ENCODE measurements at regions not wholly inside any gene's neighbourhood (a gene's known extent, or its start where the extent isn't known, plus 50 kb on each side); places are given as distances from the start of the nearest gene placed in this dataset.

DNA sequence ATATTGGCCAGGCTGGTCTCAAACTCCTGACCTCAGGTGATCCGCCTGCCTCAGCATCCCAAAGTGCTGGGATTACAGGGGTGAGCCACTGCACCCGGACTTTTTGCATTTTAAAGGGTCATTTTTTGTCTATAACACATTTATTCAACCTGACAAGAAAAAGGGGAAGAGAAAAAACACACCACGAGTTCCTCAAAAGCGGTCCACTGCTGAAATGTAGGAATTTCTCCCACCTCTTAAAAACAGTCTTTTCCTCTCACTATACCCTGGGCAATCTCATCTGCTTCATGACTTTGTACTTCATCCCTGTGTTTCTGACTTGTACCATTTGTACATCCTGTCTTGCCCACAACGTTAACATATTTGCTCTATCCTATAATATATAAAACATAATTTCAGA, 413.3 kb upstream of the PTBP2 start:
- H3K4me1 ChIP-seq (ENCODE audit: control insufficient read depth, insufficient read depth, low read length) = no peaks in the 10 kb centered on the region
- H3K27ac ChIP-seq (ENCODE audit: low read length) = no peak overlapping the region
- H3K36me3 ChIP-seq (ENCODE audit: control insufficient read depth, insufficient read depth, low read length) = no peaks in the 10 kb centered on the region
- no peaks in the 10 kb centered on the region for H3K27me3 ChIP-seq (ENCODE audit: control insufficient read depth, insufficient read depth, low read length)
- no peak overlapping the region for H3K4me3 ChIP-seq (ENCODE audit: low read length)
- H3K9me3 ChIP-seq (ENCODE audit: control insufficient read depth, insufficient read depth, low read length) = no peaks in the 10 kb centered on the region
- DNase-seq (ENCODE audit: low read depth, low spot score) = no peak
- WGBS (ENCODE audit: insufficient coverage, insufficient read length) = no CpG with 5 or more reads among the region's 5 CpGs

DNA sequence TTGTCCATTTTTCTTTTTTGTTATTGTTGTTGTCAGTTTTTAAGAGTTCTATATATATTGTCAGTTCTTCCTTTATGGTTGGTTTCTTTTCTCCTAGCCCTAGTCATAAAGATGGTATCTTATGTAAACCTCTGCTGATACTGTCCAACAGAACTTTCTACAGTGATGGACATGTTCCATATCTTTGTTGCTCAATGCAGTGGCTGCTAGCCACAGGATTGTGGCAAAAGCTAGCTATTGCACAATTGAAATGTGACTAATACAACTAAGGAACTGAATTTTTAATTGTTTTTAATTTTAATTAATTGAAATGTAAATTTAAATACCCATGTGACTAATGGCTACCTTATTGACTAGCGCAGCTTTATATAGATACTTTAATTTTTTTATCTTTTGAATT, 411.8 kb upstream of the PTBP2 start:
- no CpG with 5 or more reads among the region's 1 CpG for WGBS (ENCODE audit: insufficient coverage, insufficient read length)
- no peaks in the 10 kb centered on the region for H3K4me1 ChIP-seq (ENCODE audit: control insufficient read depth, insufficient read depth, low read length)
- no peak for DNase-seq (ENCODE audit: low read depth, low spot score)
- H3K36me3 ChIP-seq (ENCODE audit: control insufficient read depth, insufficient read depth, low read length) = no peaks in the 10 kb centered on the region
- H3K9me3 ChIP-seq (ENCODE audit: control insufficient read depth, insufficient read depth, low read length) = no peaks in the 10 kb centered on the region
- no peaks in the 10 kb centered on the region for H3K27me3 ChIP-seq (ENCODE audit: control insufficient read depth, insufficient read depth, low read length)
- no peak overlapping the region for H3K4me3 ChIP-seq (ENCODE audit: low read length)
- no peak overlapping the region for H3K27ac ChIP-seq (ENCODE audit: low read length)

DNA sequence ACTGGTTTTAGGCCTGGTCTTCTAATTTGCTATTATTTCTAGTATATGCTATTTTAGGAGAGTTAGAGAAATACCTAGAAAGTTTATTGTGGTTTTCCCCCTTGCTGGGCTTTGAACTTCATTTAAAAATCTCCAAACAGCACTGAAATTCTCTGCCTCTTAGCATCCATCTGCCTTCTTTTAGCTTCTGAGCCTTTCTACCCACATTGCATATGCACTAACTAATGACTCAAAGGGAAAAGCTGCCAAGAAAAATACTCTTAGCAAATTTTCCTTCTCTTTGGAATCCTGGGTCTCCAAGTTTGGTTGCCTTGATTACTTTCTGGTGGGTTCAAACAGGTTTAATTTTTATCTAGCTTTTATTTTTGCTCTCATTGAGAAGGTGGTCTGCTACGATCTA, 408.4 kb upstream of the PTBP2 start:
- WGBS (ENCODE audit: insufficient coverage, insufficient read length) = no CpG with 5 or more reads among the region's 1 CpG
- no peak for DNase-seq (ENCODE audit: low read depth, low spot score)

DNA sequence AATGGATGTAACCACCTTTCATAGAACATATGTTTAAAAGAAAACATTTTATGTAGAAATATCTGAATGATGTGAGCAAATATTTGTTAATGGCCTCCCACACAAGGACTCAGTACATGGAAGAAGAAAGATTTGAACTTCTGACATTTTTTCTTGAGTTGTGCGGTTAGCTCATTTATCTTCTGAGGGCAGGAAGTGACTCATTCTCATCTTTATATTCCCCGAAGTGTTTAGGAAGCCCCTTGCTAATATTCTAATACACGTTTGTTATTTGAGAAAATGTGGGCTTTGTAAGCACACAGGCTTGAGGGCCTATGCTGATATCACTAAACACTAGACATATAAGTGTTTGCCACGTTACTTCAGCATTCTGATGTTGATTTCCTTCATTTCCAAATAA, 392.5 kb upstream of the PTBP2 start:
- DNase-seq (ENCODE audit: low read depth, low spot score) = no peak
- no peak overlapping the region for H3K4me3 ChIP-seq (ENCODE audit: low read length)
- H3K9me3 ChIP-seq (ENCODE audit: control insufficient read depth, insufficient read depth, low read length) = no peaks in the 10 kb centered on the region
- no peaks in the 10 kb centered on the region for H3K4me1 ChIP-seq (ENCODE audit: control insufficient read depth, insufficient read depth, low read length)
- WGBS (ENCODE audit: insufficient coverage, insufficient read length) = no CpG with 5 or more reads among the region's 4 CpGs
- no peaks in the 10 kb centered on the region for H3K27me3 ChIP-seq (ENCODE audit: control insufficient read depth, insufficient read depth, low read length)
- H3K36me3 ChIP-seq (ENCODE audit: control insufficient read depth, insufficient read depth, low read length) = no peaks in the 10 kb centered on the region
- H3K27ac ChIP-seq (ENCODE audit: low read length) = no peak overlapping the region

More for the DNA sequence above, 408.4 kb upstream of the PTBP2 start:
- Histone ChIP-seq H3K4me1 (ENCODE audit: control insufficient read depth, insufficient read depth, low read length) (no peaks in the 10 kb centered on the region), H3K27ac (ENCODE audit: low read length) (no peak overlapping the region), H3K36me3 (ENCODE audit: control insufficient read depth, insufficient read depth, low read length) (no peaks in the 10 kb centered on the region), H3K4me3 (ENCODE audit: low read length) (no peak overlapping the region), H3K9me3 (ENCODE audit: control insufficient read depth, insufficient read depth, low read length) (no peaks in the 10 kb centered on the region), H3K27me3 (ENCODE audit: control insufficient read depth, insufficient read depth, low read length) (no peaks in the 10 kb centered on the region)

DNA sequence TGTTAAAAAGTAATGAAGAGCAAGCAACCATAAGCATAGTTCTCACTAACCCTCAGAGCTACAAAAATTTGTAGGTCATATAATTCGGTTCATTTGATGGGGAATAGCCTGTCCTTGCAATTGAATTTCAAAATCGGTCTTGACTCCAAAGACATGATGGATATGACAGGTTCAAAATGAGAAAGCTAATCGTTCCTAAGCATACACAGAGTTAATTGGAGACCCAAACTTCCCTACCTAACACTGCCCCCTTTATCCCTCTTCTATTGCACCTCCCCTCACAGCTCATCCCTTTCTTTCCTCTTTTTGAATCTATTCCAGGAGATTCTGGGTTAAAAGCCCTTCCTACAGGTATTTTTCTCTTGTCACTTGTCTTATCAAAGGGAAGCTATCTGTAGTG, 390.0 kb upstream of the PTBP2 start:
- Histone ChIP-seq H3K27ac (ENCODE audit: low read length) (no peak overlapping the region), H3K27me3 (ENCODE audit: control insufficient read depth, insufficient read depth, low read length) (no peaks in the 10 kb centered on the region), H3K36me3 (ENCODE audit: control insufficient read depth, insufficient read depth, low read length) (no peaks in the 10 kb centered on the region), H3K4me1 (ENCODE audit: control insufficient read depth, insufficient read depth, low read length) (no peaks in the 10 kb centered on the region), H3K9me3 (ENCODE audit: control insufficient read depth, insufficient read depth, low read length) (no peaks in the 10 kb centered on the region), H3K4me3 (ENCODE audit: low read length) (no peak overlapping the region)
- no peak for DNase-seq (ENCODE audit: low read depth, low spot score)
- no CpG with 5 or more reads among the region's 3 CpGs for WGBS (ENCODE audit: insufficient coverage, insufficient read length)

DNA sequence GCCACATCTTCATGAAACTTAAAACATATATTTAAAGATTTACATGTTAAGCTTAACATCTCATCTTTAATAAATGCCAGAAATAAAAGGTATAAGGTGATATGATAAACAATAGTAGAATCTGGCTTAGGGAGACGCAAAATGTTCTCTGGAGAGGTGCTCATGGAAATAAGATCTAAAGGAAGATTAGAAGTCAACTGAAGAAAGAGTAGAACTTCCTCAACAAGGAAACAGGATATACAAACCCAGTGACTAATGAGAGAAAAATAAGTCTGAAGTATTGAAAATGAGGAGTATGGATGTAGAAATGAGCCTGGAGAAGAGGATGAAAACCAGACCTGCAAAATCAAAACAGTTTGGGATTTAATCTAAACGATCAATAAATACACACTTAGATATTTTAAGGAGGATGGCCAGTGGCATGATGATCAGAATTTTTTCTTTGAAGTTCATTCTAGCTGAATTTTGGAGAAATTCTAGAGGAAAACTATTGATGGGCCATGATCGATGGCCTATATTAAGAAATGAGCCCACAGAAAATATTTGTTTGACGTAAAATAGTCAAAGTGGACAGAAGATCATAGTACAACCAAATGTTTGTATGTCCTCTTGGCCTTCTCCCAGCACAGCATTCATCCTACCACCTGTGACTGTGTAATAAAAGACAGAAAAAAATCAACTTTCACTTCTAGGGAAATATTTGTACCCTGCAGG, 387.9 kb upstream of the PTBP2 start:
- DNase-seq (ENCODE audit: low read depth, low spot score) = no peak
- Histone ChIP-seq H3K36me3 (ENCODE audit: control insufficient read depth, insufficient read depth, low read length) (no peaks in the 10 kb centered on the region), H3K27ac (ENCODE audit: low read length) (no peak overlapping the region), H3K4me1 (ENCODE audit: control insufficient read depth, insufficient read depth, low read length) (no peaks in the 10 kb centered on the region), H3K9me3 (ENCODE audit: control insufficient read depth, insufficient read depth, low read length) (no peaks in the 10 kb centered on the region), H3K27me3 (ENCODE audit: control insufficient read depth, insufficient read depth, low read length) (no peaks in the 10 kb centered on the region), H3K4me3 (ENCODE audit: low read length) (no peak overlapping the region)
- no CpG with 5 or more reads among the region's 4 CpGs for WGBS (ENCODE audit: insufficient coverage, insufficient read length)

DNA sequence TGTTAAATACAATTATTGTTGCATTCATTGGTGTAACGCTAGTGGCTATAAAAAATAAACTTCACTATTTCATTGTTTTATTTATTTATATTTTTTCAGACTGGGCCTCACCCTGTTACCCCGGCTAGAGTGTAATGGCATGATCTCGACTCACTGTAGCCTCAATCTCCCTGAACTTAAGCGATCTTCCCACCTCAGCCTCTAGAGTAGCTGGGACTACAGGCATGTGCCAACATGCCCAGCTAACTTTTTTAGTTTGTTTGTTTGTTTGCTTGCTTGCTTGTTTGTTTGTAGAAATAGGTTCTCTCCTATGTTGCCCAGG, 387.4 kb upstream of the PTBP2 start:
- H3K27ac ChIP-seq (ENCODE audit: low read length) = no peak overlapping the region
- H3K4me1 ChIP-seq (ENCODE audit: control insufficient read depth, insufficient read depth, low read length) = no peaks in the 10 kb centered on the region
- no peak overlapping the region for H3K4me3 ChIP-seq (ENCODE audit: low read length)
- DNase-seq (ENCODE audit: low read depth, low spot score) = no peak
- H3K36me3 ChIP-seq (ENCODE audit: control insufficient read depth, insufficient read depth, low read length) = no peaks in the 10 kb centered on the region
- no CpG with 5 or more reads among the region's 4 CpGs for WGBS (ENCODE audit: insufficient coverage, insufficient read length)
- no peaks in the 10 kb centered on the region for H3K27me3 ChIP-seq (ENCODE audit: control insufficient read depth, insufficient read depth, low read length)
- no peaks in the 10 kb centered on the region for H3K9me3 ChIP-seq (ENCODE audit: control insufficient read depth, insufficient read depth, low read length)

DNA sequence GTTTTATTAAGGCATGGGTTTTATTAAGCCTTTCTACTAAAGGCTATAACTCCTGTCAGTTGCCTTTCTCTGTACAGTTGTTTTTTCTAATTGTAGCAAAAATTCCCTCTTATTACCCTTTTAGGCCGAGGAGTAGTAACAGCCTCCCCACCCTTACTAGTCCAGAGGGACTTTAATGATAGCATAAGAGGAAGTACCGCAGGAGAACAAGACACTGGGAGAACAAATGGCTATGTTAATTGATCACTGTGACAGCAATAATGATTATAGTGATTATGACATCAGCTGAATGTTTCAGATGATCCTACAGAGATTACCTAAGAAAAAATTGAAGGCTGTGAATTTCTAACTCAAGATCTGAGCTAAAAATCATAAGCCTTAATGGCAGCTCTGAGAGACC, 383.0 kb upstream of the PTBP2 start:
- no CpG with 5 or more reads among the region's 2 CpGs for WGBS (ENCODE audit: insufficient coverage, insufficient read length)
- Histone ChIP-seq H3K9me3 (ENCODE audit: control insufficient read depth, insufficient read depth, low read length) (no peaks in the 10 kb centered on the region), H3K4me3 (ENCODE audit: low read length) (no peak overlapping the region), H3K27me3 (ENCODE audit: control insufficient read depth, insufficient read depth, low read length) (no peaks in the 10 kb centered on the region), H3K4me1 (ENCODE audit: control insufficient read depth, insufficient read depth, low read length) (no peaks in the 10 kb centered on the region), H3K27ac (ENCODE audit: low read length) (no peak overlapping the region), H3K36me3 (ENCODE audit: control insufficient read depth, insufficient read depth, low read length) (no peaks in the 10 kb centered on the region)
- DNase-seq (ENCODE audit: low read depth, low spot score) = no peak

DNA sequence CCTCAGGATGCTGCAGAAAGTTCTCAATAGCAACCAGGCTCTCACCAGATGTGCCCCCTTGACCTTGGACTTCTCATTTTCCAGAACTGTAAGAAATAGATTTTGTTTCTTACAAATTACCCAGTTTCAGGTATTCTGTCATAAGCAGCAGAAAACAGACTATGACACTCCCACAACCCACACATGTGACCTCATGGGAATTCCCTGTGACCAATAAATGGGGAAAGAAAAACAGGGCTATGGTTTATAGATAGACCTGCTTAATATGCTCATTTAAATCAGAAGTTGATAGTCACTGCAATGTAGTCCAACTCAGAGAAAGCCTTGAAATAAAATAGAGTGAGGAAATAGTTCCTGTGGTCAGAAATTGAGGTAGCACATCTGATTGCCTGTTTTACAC, 380.9 kb upstream of the PTBP2 start:
- H3K27me3 ChIP-seq (ENCODE audit: control insufficient read depth, insufficient read depth, low read length) = no peaks in the 10 kb centered on the region
- H3K36me3 ChIP-seq (ENCODE audit: control insufficient read depth, insufficient read depth, low read length) = no peaks in the 10 kb centered on the region
- no peak for DNase-seq (ENCODE audit: low read depth, low spot score)
- H3K4me1 ChIP-seq (ENCODE audit: control insufficient read depth, insufficient read depth, low read length) = no peaks in the 10 kb centered on the region
- no peak overlapping the region for H3K27ac ChIP-seq (ENCODE audit: low read length)
- no peaks in the 10 kb centered on the region for H3K9me3 ChIP-seq (ENCODE audit: control insufficient read depth, insufficient read depth, low read length)
- H3K4me3 ChIP-seq (ENCODE audit: low read length) = no peak overlapping the region

DNA sequence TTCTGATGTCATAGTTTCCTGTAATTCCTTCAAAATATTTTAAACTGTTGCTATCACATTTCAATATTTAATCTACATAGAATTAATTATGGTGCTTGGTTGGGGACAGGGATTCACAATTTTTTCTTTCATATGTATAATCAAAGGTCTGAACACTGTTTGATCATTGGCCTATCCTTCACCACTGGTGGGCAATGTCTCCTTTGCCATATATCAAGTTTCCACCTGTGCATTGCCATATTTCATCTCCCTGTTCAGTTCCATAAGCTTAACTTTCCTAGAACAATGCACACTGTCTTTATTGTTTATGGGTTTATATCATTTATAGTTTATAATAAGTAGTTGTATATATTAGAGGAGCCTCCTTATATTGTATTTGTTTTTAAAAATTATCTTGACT, 374.9 kb upstream of the PTBP2 start:
- Histone ChIP-seq H3K9me3 (ENCODE audit: control insufficient read depth, insufficient read depth, low read length) (no peaks in the 10 kb centered on the region), H3K27ac (ENCODE audit: low read length) (no peak overlapping the region), H3K4me3 (ENCODE audit: low read length) (no peak overlapping the region), H3K36me3 (ENCODE audit: control insufficient read depth, insufficient read depth, low read length) (no peaks in the 10 kb centered on the region), H3K4me1 (ENCODE audit: control insufficient read depth, insufficient read depth, low read length) (no peaks in the 10 kb centered on the region), H3K27me3 (ENCODE audit: control insufficient read depth, insufficient read depth, low read length) (no peaks in the 10 kb centered on the region)
- no peak for DNase-seq (ENCODE audit: low read depth, low spot score)

DNA sequence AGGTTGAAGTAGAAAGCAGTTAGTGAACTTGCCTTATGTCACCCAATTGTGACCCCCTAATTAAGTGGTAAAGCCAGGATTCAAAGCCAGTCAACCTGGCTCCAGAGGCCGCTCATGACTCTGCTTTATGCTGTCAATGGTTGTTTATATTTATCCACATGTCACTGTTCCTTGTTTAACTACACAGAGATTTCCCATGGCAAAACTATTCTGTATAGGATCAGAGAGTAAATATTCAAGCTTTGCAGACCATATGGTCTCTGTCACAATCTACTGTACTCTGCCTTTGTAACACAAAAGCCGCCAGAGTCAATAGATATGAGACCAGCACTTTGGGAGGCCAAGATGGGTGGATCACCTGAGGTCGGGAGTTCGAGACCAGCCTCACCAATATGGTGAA, 371.7 kb upstream of the PTBP2 start:
- Histone ChIP-seq H3K36me3 (ENCODE audit: control insufficient read depth, insufficient read depth, low read length) (no peaks in the 10 kb centered on the region), H3K9me3 (ENCODE audit: control insufficient read depth, insufficient read depth, low read length) (no peaks in the 10 kb centered on the region), H3K27me3 (ENCODE audit: control insufficient read depth, insufficient read depth, low read length) (no peaks in the 10 kb centered on the region), H3K27ac (ENCODE audit: low read length) (no peak overlapping the region), H3K4me3 (ENCODE audit: low read length) (no peak overlapping the region), H3K4me1 (ENCODE audit: control insufficient read depth, insufficient read depth, low read length) (no peaks in the 10 kb centered on the region)
- no CpG with 5 or more reads among the region's 4 CpGs for WGBS (ENCODE audit: insufficient coverage, insufficient read length)
- DNase-seq (ENCODE audit: low read depth, low spot score) = no peak

All from iPS DF 6.9 (cell line).